HG03469 (cell line): ENCODE measurements at regions not wholly inside any gene's neighbourhood (a gene's known extent, or its start where the extent isn't known, plus 50 kb on each side); places are given as distances from the start of the nearest gene placed in this dataset.

Source experiments
- ATAC-seq: cut with Tn5 transposase; IDR thresholded peaks from one replicate; pipeline ENCODE4 v1.9.1; 2021; ENCODE audit warnings: mild to moderate bottlenecking, moderate library complexity, moderate number of reproducible peaks; ENCODE audit not compliant: unreplicated experiment

DNA sequence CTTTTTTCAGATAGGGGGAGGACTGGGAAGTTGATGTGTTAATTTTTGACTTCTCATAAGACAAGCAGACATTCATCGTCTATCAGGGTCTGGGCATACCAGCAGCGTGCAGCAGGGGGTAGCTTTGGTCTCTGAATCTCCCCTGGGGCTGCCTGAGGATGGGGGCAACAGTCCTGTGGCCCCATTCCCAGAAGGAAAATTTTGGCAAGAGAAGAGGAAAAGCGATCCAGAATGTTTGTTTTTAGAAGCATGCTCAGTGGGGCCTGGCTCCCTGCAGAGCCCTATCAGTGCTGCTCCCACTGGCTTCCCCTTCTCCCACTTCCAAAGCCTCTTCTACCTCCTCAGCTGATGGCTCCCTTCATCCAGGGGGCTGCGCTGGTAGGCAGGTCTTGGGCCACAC is 194.8 kb upstream of the IL12B start:
- ATAC-seq: no peak

DNA sequence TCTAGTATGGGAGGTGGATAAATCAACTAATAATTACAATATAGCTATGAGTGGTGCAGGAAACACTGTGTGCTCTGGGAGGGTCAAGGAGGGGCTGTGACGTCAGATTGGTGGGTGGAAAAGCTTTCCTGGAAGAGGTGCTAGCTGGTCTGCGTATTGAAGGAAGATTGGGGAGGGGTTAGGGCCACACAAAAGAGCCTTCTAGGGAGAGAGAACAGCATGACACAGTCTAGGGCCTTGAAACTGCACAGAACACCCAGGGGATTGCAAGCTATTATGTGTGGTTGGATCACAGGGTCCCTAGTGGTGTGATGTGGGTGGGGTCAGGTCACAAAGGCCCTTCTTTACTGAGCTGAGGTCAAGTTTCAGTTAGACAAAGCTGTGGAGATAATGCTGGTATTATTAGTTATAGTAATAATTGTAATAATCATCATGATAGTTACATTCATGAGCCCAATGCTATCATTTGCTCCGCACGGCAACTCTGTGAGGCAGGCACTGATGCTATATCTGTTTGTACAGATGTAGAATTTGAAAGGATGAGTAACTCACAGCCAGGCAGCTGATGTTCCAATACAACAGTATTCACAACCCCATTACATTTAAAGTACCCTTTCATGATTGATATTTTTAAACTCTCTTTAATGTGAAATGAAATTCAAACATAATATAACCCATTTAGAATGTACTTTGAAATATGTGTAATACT is 197.4 kb upstream of the IL12B start:
- ATAC-seq: no peak

DNA sequence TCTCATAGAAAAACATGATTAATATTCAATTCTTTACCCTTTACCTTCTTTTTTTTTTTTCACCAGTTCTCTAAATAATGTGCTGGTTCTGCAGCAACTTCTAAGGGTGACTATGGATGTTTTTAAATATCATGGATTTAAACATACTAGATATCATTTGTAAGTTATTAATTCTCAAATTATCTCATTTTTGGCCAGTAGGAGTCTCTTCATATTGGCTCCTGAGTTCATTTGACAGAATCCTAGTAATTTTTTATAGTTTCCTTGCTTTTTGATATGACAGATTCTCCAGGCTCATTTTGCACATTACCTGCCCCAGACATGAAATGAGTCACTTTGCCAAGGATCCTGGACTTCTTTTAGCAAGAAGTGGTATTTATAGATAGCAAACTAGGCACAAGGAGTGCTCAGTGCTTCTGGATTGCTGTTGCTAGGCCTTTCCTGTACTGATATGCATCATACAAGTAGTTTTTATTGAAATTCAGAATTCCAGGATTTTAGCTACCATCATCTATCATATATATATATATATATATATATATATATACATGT is 201.3 kb upstream of the IL12B start:
- ATAC-seq: no peak

DNA sequence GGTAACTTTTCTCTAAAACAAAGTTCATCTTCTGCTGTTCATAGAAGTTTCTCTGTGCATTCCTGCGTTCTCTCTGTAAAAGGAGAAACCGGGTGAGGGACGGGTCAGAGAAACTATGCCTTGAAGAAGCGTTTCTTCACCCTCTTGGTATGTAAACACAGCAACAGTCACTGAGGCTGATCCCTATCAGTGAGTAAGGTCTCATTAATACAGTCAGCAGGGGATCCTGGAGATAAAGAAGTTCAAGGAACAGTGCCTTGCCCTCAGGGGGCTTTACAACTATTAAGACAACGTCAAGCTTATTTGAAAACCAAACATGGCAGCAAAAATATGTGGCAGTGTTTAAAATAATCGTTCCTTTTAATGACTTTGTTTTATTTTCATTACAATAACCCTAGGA is 202.9 kb upstream of the IL12B start:
- no peak for ATAC-seq

DNA sequence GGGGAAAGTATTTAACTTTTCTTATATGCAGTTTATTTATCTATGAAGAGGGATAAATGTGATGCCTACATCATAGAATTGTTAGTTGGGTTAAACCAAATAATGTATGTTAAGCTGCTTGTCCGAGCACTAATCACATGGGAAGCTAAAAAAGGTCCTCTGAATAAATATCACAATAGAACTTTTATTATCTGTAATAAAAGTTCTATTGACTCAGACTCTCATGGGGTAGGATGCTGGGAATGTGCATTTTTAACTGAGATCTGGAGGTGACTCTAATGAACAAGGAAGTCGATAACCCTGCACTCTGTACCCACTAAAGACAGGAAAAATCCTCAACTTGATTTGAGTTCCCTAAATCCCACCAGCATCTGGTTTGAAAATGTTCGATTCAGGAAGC is 205.9 kb upstream of the IL12B start:
- no peak for ATAC-seq

DNA sequence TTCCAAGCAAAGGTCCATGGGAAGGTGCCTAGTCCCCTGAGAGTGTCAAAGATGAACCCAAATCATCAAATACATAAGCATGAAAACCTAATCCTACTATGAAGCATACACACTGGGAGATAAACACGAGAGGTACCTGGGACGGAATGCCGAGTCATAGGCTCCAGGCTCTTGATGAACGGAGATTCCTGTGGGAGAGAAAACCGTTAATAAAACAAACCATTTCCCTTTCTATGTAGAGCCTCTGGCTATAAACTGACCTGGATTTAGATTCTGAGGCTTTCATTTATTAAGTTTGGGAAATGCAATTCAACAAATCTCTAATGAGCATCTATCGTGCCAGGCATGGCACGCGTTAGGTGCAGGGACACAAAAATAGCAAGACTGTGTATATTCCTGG is 206.4 kb upstream of the IL12B start:
- ATAC-seq: no peak

DNA sequence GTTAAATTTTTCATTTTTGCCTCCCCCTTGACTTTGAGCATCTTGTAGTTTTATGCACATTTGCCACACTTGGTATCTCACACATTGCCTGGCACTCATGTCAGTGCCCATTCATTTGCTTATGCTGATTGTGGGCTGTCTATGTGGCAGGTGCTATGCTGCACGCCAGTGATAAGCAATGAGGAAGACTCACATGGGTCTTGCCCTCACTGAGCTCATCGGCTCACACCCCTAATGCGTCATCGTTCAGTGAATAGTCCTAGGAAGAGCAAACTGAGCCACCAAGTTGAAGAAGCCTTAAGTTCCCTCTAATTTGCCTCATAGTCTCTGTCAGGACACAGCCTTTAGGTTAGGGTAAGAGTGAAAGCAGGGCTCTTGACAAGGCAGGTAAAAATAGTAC is 209.4 kb upstream of the IL12B start:
- no peak for ATAC-seq

DNA sequence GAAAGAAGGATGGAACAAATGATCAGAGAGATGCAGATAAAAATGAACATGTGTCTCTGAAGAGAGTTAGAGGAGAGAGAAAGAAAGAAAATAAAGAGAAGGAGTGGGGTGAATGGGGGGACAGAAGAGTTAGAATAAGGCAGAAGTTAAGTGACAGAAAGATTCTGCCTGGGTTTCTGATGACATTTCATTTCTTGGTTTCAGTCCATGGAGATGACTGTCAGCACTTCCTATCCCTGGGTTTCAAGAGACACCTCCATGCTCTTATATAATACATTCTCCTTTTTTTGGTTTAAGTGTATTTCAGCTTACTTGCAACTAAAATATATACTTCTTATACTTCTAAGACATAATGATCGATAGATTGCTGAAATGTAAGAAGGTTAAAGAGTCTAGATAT is 213.0 kb upstream of the IL12B start:
- ATAC-seq: no peak

DNA sequence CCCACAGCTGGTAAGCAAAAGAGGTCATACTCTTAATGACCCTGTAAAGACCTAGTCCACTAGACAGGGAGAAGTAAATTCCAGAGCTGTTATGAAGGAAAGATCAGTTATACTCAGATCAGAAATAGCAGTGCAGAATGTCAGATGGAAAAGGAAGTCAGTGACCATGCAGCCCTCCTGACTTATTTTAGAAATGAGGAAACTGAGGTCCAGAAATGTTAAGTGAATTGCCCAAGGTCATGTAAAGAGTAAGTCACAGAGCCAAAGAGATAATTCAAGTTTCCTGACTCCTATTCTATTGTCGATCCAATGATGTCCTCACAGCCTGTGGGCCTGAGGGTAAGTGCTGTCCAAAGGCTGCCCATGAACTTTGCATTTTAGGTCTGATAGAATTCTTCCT is 214.9 kb upstream of the IL12B start:
- ATAC-seq: no peak

DNA sequence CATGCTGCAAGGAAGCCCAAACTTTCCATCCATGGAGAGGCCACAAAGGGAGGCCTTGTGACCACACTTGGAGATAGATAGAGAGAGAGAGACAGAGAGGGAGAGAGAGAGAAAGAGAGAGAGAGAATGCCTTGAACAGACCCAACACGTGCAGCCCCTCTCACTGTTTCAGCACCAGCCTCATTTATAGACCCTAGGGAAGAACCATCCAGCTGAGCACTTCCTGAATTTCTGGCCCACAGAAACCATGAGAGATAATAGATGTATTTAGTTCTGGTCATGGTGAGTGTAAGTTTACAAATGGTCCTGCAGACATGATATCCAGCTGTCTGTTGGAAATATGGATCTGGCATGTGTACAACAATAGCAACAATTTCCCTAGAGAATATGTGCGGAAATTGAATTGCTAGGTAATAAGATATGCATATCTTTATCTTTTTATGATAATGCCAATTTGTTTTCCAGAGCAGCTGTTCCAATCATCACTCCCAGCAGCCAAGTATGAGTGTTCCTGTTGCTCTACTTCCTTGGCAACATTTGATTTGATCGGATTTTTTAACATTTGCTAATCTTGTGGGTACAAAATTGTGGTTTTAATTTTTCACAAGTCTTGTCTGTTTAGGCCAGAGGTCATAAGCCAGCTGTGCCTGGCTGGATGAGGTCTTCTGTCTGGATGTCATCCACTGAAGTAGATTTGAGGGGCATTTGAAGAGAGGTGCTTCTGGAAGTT is 217.3 kb upstream of the IL12B start:
- ATAC-seq: no peak

DNA sequence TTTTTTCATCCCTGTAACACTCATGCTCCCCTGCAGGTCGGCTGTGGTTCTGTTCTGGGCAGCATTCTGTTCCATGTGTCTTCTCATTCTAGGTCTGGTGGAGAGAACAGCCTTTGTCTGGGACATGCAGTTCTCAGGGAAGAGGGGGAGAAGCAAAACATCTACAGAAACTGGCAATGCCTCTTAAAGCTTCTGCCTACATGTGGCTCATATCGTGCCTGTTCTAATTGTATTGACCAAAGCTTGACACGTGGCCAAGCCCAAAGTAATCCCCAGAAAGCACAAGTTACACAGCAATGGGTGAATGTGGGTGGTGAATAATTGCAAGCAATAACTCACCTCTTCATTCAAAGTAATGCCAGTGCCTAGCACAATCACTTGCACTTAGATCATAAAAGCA is 218.2 kb upstream of the IL12B start:
- no peak for ATAC-seq

DNA sequence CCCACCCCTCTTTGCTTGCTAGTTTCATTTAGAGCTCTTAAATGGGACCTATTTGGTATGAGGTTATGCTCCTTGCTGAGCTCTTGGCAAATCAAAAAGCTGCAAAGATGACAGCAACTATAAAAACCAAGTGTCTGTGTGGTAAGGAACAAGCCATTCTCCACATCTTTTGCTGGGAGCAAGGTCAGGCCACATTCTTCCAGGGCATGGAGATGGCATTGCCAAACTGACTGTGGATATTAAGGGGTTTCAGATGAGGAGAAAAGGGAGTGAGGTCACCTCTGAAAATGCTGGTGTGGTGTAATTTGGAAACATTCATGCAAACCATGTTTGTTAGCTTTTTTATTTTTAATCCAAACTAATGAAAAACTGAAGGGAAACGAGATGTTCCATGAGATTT is 218.8 kb upstream of the IL12B start:
- no peak for ATAC-seq

DNA sequence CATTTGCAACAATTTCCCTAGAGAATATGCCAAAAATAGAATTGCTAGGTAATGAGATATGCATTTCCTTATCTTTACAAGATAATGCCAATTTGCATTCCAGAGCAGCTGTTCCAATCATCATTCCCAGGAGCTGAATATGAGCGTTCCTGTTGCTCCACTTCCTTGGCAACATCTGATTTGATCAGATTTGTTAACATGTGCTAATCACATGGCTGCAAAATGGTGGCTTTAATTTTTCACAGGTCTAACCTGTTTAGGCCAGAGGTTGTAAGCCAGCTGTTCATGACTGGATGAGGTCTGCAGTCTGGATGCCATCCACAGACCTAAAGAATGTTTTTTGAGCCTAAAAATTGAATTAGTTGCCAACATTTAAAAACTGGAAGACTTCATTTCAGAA is 220.7 kb upstream of the IL12B start:
- ATAC-seq: no peak

DNA sequence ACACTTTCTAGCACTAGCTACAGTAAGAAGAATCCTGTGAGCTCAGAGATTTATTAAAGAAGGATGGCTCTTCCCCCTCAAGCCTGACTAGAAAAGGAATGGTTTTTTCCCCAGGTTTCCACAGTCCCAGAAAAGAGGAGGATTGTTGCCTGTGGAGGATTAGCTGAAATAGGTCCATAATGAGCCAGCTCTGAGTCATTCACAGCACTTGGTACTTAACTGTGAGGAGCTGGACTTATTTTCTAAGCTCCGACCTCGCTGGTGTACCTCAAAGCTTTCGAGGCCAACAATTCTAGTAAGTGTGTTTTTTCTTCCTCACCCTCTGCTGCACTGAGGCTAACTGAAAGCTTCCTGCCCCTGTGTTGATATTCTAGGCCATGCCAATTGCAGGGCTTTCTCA is 222.5 kb upstream of the IL12B start:
- no peak for ATAC-seq

DNA sequence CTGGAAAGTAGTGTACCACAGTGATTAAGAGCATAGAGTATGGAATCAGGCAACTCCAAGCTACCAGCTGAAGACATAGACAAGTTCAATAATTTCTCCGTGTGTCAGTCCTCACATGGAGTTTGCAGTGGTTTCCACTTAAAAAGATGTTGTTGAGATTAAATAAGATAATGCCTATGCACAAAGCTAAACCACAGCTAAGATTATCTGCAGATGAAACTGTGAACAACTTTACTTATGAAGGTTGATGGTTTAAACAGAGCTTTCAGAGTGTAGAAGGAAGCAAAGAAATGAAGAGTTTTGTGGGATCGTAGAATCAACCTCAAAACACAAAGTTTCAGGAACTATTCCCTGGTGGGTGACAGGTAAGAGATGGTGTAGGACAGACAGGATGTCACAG is 223.5 kb upstream of the IL12B start:
- ATAC-seq: no peak

DNA sequence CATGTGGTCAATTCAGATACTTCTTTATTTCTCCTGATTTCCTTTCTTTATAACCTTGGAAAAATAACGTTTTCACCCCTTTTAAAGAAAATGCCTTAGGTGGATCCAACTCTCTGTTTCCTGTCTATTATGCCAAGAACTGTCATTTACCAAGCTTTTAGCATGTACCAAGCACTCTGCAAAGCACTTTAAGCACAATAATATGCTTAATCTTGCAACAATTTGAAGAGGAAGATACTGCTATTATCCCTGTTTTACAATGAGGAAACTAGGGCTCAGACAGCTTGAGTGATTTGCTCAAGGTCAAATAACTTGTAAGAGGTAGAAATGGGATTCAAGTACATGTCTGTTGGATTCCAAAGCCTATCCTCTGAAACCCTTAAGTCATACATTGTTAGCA is 224.8 kb upstream of the IL12B start:
- ATAC-seq: no peak

DNA sequence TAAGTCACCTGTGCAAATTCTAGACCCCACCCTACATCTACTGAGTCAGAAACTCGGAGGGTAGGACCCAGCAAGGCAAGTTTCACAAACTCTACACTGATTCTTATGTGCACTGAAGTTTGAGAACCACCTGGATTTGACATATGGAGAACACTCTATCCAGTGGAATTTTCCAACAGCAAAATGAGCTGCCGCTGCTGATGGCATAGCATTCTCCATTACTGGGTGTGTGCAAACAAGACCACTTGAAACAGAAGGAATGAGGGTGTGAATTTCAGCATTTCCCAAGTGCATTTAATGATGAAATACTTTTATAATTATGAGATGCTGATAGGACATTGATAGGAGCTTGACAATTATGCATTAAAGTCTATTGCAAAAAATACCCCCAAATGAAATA is 229.1 kb upstream of the IL12B start:
- no peak for ATAC-seq

DNA sequence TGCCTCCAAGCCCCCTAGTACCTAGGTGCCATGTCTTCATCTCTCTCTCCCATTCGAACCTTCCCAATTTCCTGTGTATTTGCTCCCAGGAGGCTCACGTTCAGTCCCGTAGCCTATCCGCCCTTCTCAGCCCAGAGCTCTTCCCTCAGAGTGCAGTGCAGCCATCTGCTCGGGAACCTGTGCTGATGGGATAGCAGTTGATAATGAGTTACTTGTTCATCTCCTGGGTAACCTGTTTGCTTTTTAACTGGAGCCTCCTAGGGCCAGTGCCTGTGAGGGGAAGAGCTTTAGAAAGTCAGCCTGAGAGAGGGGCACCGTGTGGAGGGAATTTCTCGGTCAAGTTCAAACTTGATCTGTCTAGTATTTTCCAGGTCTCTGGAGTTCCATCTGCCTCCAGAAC is 229.8 kb upstream of the IL12B start:
- ATAC-seq: no peak

DNA sequence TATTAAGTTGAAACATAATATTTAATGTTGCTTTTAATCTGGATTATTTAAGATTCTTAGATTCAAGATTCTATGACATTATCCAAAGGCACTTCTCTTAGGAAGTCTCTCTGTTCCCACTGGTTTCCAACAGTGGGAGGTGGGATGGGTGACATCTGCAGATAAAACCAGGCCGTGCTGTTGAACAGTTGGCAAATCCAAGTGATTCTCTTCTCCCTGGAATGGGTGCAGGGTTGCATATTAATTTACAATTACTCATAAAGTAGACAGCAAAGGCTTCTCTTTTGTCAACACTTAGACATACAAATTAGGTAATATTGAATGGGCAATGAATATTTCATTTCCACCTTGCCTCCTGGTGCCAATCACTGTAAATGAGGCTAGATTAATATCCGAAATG is 233.7 kb upstream of the IL12B start:
- no peak for ATAC-seq

DNA sequence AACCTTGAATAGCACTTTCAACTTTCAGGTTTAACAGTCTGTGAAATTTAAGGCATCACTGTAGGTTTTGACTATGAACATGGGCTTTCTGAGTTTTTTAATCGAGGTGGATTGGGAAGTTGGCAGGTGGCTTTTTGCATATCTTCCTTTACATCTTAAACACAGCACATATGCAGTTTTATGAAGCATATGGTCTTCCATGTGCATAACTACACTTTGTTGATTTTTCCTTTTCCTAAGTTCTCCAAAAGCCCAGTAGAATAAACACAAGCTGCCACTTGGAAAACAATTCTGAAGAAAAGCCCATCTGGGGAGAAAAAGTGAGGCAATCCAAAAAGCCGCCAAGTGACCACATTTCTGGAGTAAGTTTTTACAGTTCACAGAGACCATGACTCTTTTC is 236.5 kb upstream of the IL12B start:
- ATAC-seq: no peak

DNA sequence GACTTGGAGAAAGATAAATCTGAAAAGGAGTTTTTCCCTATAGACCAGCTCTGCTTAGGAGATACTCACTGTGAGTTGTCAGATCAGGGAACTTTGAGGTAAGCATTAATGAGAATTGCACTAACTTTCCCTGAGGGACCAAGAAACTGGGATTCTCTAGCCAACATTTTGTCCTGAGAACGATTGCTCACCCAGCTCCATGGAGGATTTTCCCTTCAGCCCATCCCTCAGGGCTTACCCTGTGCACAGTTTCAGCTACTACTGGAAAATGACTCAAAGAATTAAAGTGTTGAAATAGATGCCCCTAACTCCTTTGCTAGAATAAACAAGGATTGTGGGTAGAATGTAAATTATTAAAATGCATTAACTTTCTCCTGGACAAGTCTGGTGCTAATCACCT is 237.2 kb upstream of the IL12B start:
- no peak for ATAC-seq

DNA sequence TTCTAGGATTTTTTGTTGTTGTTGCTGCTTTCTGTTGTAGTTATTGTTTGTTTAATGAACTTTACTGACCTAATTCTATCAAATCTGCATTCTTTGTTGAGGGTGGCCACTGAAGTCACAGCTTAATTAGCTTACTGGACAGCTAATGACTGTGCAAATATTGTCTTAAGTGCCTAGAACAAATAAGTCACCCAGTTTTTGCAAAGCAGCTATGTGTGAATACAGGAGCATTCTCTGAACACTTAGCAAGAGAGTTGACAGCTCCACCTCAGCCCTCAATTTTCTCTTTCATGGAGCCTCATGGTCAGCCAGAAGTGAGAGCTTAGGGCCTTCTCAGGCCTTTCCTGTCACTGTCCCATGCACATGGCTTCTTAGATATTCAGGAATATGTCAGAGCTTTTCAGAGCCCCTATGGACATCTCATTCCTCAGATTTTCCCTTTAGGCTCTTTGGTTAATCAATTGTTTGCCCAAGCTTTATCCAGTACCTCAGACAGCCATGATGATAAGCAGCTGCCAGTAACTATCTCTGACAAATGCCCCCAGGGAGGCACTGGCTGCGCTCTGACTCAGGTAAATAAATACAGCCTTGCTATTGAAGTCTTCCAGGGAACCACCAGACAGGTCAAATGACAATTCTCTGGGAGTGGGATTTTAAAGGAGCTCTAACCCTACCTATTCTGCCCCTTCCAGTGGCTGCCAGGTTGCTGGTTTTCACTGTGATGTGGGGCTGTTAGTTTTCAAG is 241.4 kb upstream of the IL12B start:
- ATAC-seq: no peak
